HG03442 (cell line): ENCODE measurements at regions not wholly inside any gene's neighbourhood (a gene's known extent, or its start where the extent isn't known, plus 50 kb on each side); places are given as distances from the start of the nearest gene placed in this dataset.
"Not testable (repeated sequence)": the region's sequence is repeated elsewhere in the genome, so short reads cannot be mapped to it uniquely, and the experiment has no call there.

Source experiments
- ATAC-seq: cut with Tn5 transposase; IDR thresholded peaks from one replicate; pipeline ENCODE4 v1.9.1; 2021; ENCODE audit warnings: mild to moderate bottlenecking, moderate library complexity; ENCODE audit not compliant: unreplicated experiment

DNA sequence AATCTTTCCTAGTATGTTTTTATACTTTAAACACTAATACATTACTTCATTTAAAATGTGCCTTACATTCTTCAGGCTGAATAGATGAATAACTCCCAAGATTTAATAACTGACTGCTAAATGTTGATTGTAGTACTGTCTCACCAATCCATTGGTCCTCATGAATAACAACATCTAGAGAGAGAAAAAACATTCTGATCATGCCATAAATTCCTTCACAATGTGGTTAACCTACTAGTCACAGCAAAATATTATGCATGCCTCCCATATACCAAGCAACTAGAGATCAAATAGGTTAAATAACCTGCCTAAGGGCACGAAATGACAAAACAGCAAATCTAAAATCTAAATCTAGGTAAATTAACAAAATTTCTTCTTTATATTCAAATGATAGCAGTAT, 66.2 kb downstream of the SYT15 start:
- ATAC-seq: not testable (repeated sequence)

DNA sequence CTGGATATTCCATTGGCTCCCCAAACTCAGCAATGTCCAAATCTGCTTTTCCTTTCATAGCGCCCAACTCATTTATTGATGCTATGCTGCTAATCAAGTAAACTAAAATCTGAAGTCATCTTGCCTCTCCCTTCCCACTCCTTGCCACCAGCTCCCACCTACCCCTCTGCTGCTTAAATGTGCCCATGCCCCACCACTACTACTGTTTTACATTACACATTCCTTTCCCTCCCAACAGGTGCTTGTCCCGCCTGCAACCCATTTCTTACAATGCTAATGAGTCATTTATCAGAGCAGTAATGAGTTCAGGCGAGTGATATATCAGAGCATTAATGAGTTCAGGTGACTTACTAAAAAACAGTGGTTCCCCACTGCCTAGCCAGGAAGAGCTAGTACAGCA, 67.2 kb downstream of the SYT15 start:
- ATAC-seq: not testable (repeated sequence)

GRCh38 chr10:46650967-46651366, 72.0 kb downstream of the SYT15 start:
- not testable (repeated sequence) for ATAC-seq

DNA sequence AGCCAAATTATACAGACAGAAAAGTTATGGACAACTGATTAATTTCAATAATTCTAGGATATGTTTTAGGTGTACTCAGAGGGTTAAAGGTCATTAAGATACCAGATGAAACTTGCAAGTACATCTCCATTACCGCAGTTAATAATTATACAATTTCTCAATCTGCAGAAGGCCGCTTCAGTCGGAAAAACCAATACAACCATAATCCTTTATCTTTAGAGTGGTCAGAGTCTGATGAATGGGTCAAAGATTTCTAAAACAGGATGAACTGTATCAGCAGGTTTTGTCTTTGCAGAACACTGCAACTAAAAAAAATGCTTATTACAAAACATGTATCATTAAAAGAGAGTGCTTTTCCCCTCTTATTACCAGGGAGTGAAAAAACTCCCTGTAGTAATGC, 78.5 kb downstream of the SYT15 start:
- ATAC-seq: not testable (repeated sequence)

DNA sequence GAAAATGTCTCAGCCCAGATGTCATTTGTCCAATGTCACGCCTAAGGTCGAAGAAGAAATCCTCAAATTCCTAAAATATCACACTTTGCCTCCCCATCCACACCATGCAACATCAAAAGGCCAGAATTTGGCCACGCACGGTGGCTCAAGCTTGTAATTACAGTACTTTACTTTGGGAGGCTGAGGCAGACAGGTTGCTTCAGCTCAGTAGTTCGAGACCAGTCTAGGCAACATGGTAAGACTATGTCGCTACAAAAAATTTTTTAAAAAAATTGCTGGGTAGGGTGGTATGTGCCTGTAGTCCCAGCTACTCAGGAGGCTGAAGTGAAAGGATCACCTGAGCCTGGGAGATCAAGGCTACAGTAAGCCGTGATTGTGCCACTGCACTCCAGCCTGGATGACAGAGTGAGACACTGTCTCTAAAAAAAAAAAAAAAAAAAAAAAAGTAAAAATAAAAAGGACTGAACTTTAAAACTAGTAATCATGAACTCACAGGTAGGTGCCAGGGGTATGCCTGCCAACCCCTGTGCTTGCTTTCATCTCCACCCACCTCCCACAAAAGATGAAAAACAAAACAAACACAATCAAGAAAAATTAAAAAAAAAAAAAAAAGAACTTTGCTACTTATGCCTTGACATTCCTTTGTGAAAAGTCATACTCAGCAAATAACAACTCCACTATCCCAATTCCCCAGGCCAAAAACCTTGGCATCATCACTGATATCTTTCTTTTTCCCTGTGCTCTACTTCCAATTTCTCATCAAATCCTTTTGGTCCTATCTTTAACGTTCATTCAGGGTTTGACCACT, 81.3 kb downstream of the SYT15 start:
- not testable (repeated sequence) for ATAC-seq

- not testable (repeated sequence) for ATAC-seq
These were observed 81.9 kb downstream of the SYT15 start for GRCh38 chr10:46660835-46661164.

DNA sequence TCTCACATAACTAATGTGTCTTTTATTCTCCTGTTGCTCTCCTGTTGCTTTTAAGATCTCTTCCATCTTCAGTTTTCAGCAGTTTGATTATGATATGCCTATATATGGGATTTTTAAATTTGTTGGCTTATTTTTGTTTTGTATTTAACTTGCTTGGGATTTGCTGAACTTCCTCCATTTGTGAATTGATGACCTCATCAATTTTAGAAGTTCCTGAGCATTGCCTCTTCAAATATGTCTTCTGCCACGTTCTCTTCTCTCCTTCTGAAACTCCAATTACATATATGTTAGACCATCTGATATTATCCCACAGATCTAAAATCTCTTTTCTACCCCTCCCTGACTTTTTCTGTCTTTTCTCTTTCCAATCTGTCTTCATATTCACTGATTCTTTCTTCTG, 86.6 kb downstream of the SYT15 start:
- ATAC-seq: not testable (repeated sequence)

- not testable (repeated sequence) for ATAC-seq
These were observed 89.5 kb downstream of the SYT15 start for GRCh38 chr10:46668357-46668997.

DNA sequence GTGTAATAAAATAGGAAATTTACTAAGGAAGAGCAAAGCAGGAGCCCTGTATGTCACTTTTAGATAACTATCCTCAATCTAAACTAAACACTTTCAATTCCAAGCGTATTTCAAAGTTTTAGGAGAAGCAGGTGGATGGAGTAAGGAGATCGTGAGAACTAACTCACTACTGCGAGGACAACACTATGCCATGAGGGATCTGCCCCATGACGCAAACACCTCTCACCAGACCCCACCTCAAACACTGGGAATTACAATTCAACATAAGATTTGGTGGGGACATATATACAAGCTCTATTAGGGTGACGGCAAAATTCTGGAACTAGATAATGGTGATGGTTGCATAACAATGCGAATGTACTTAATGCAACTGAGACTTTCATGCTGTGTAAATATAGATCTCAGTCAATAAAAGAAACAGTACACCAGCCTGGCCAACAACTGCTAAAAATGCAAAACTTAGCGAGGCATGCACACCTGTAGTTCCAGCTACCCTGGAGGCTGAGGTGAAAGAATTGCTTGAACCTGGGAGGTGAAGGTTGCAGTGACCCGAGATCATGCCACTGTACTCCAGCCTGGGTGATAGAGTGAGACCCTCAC, 99.0 kb downstream of the SYT15 start:
- ATAC-seq: not testable (repeated sequence)

DNA sequence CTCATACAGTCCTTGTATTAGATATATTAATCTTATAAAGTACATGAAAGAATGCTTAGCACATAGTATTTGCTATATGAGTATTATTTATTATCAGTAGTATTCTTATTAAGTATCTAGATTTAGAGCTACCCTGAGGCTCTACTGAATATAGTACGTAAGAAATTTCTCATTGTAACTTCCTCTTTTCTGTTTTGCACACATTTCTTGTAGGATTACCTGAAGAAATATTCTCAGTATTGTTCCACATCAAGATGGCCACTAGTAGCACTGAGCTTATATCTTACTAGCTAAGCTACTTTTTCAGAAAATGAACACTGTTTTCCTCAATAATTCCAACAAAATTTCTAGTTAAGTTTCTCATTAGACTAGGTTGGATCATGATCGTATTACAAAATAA, 112.5 kb downstream of the SYT15 start:
- ATAC-seq: not testable (repeated sequence)

- not testable (repeated sequence) for ATAC-seq
These were observed 114.3 kb downstream of the SYT15 start for GRCh38 chr10:46693218-46693617.

- not testable (repeated sequence) for ATAC-seq
These were observed 138.3 kb downstream of the SYT15 start for GRCh38 chr10:46717264-46717663.

DNA sequence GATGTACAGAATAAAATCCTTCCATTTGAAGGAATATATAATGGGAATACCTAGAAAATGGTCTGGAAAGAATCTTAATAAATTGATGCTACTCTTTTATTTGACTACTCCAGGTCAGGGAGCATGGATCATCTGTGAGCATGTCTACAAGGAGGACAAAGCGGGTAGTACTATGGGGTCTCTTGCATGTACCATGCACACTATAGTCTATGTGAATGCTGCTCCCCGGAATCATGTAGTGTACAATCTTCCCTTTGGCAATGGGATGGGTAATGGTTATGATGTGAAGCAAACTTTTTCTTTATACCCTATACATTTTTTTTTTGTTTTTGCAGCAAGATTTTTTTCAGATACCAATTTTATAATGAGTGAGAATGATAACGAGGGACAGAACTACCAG, 139.1 kb downstream of the SYT15 start:
- ATAC-seq: not testable (repeated sequence)

DNA sequence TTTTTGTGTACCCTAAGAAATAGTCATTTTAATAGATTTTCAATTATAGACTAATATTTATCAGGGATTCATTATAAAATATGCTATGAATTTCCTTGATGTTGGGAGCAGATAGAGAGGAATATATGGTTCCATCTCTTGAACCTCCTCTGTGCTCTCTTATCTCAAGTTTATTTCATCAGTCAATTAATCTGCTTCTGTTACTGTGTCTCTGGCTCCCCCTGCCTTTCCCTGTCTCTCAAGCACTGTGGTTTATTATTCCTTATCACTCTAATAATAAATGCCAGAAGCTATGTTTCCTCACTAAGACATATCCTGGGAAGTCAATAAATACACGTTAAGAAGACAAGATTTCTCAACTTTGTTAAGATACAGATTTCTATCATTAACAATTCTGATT, 141.5 kb downstream of the SYT15 start:
- ATAC-seq: not testable (repeated sequence)

DNA sequence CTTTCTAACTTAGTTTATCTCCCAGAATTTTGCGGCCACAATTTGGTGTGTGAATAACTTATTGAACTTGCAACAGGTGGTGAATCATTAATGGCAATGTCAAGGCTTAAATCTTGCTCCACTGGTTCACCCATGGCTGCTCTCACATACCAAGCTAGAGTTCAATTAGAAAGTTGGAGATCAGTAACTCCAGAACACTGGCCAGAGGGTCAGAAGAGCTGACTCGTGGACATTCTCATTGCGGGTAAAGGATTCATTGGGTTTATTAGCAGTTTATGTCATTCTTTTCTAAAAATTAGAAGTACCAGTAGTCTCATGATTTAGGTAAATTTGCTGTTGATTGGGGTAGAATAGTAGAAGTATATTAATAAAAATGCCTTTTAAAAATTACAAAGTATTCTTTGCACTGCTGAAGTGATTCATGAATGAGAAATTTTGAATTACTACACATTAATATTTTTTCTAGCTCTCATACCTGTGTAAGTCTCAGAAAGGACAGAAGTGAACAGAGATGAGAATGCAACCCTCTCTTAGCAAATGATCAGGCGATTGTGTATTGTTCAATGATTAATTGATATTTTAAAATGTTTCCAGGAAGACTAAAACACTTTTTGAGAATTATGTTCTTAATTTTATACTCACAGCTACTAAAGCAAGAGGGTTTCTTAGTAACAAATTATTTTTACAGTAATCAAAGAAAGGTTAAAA, 142.0 kb downstream of the SYT15 start:
- ATAC-seq: not testable (repeated sequence)

DNA sequence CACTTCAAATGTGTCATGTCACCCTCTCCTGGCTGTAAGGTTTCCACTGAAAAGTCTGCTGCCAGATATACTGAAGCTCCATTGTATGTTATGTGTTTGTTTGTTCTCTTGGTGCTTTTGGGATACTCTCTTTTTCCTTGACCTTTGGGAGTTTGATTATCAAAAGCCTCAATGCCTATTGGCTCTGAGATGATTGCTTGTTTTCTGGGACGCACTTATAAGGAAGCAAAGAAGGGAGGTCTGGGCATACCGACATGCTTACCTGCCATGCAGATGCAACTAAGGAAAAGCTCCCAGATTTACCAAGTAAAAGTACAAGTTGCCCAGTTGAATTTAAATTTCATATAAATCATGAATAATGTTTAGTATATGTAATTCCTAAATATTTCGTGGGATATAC, 145.3 kb downstream of the SYT15 start:
- not testable (repeated sequence) for ATAC-seq

DNA sequence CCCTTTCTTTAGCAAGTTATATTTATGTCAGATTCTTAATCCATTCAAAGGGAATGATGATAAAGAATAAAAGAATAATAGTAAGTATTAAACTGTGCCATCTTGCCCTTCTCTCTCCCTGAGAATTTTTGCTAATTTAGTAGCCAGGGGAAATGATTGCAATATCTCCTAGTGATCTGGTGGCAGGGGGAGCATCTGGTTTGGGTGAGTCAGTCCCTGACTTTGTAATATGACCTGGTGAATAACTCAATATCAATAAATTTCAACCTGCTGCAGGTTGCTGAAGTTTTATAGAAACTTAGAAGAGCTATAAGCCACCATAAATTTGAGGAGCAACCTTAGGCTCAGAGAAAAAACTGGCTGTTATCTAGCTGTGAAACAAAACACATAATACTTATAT, 149.4 kb downstream of the SYT15 start:
- ATAC-seq: not testable (repeated sequence)

- ATAC-seq: not testable (repeated sequence)
These were observed 151.8 kb downstream of the SYT15 start for GRCh38 chr10:46730729-46731128.

DNA sequence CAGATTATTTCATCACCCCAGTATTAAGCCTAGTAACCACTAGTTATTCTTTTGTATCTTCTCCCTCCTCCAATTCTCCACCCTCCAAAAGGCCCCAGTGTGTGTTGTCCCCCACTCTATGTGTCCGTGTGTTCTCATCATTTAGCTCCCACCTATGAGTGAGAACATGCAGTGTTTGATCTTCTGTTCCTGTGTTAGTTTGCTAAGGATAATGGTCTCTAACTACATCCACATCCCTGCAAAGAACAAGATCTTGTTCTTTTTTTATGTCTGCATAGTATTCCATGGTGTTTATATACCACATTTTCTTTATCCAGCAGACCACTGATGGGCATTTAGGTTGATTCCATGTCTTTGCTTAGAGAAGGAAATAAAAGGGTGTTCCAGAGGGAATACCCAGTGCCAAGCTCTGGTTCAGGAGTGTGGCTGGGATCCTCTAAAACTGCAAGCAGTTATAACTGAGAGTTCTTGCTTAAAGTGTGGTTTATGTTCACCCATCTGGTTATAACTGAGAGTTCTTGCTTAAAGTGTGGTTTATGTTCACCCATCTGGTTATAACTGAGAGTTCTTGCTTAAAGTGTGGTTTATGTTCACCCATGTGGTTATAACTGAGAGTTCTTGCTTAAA, 154.8 kb downstream of the SYT15 start:
- not testable (repeated sequence) for ATAC-seq

- ATAC-seq: not testable (repeated sequence)
These were observed 155.3 kb downstream of the SYT15 start for GRCh38 chr10:46734262-46734642.

DNA sequence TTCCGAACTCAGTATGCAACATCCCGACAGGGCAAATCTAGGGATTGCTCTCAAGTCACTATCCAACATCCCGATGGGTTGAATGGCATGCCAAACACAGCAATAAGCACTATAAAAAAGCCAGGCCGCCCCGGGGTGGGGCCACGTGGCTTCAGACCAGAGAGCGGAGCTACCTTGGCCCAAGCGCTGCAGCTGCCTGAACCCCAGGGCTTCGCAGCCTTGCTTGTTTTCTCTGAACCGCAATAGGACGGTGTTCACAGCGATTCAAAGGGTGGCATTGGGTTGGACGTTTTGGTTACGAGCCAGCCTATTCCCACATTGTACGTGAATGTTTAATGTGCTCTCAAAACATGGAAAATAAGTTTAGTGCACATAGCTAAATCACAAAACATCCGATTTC, 161.0 kb downstream of the SYT15 start:
- not testable (repeated sequence) for ATAC-seq
